Upper lobe of left lung (tissue), 4 donors: ENCODE measurements at regions not wholly inside any gene's neighbourhood (a gene's known extent, or its start where the extent isn't known, plus 50 kb on each side); places are given as distances from the start of the nearest gene placed in this dataset.

Experiments used
- CTCF ChIP-seq, 6 experiments: fragments of 450-650 bp in 4 of 6; fragments of 200-600 bp in 2 of 6; sonication (generic) in 2 of 6; IDR thresholded peaks; one replicate each; pipeline ENCODE4 v1.5.1; 2016 to 2019; ENCODE audit warnings: antibody characterized with exemption in 6 of 6
- EP300 ChIP-seq, 4 donors: sonication (generic); formaldehyde crosslinking; IDR thresholded peaks; one replicate each; pipeline ENCODE4 v1.5.1; 2017; ENCODE audit warnings: antibody characterized with exemption in 4 of 4, control low read depth in 2 of 4
- POLR2A ChIP-seq, 4 donors: fragments of 450-650 bp; IDR thresholded peaks; one replicate each; pipeline ENCODE4 v1.5.1; 2016 to 2017; ENCODE audit warnings: antibody characterized with exemption in 4 of 4, mild to moderate bottlenecking in 2 of 4

- TF ChIP-seq POLR2A (IDR thresholded peaks at IDR 0.05), result peak in 1 of 4 donors; percentile 21
- TF ChIP-seq EP300 (IDR thresholded peaks at IDR 0.05), result peak in 1 of 4 donors; percentile 38
- TF ChIP-seq CTCF (IDR thresholded peaks at IDR 0.05), result no peak
These were observed 91.3 kb upstream of the ZNF366 start for GRCh38 chr5:72598401-72599064.
